HCT116 (cell line): ENCODE measurements at regions not wholly inside any gene's neighbourhood (a gene's known extent, or its start where the extent isn't known, plus 50 kb on each side); places are given as distances from the start of the nearest gene placed in this dataset.

Experiments
- EGR1 ChIP-seq: IDR thresholded peaks from 2 replicates; pipeline ENCODE4 v1.6.1; 2012; ENCODE audit warnings: low read depth
- JUND ChIP-seq: IDR thresholded peaks from 2 replicates; pipeline ENCODE4 v1.6.1; 2012
- POLR2A ChIP-seq: IDR thresholded peaks from 2 replicates; pipeline ENCODE4 v1.7.0; 2011; ENCODE audit warnings: borderline replicate concordance; ENCODE audit not compliant: insufficient read depth, insufficient read length; ENCODE audit errors: extremely low read depth
- POLR2AphosphoS5 ChIP-seq: IDR thresholded peaks from 2 replicates; pipeline ENCODE4 v1.6.1; 2011; ENCODE audit warnings: mild to moderate bottlenecking, low read depth, low read length, moderate library complexity
- RAD21 ChIP-seq: IDR thresholded peaks from 2 replicates; pipeline ENCODE4 v1.6.1; 2012; ENCODE audit warnings: low read depth, mild to moderate bottlenecking
- SRF ChIP-seq: IDR thresholded peaks from 2 replicates; pipeline ENCODE4 v1.6.1; 2012; ENCODE audit warnings: low read depth
- TCF7L2 ChIP-seq: IDR thresholded peaks from 2 replicates; pipeline ENCODE4 v1.7.0; 2011; ENCODE audit warnings: borderline replicate concordance, inconsistent platforms; ENCODE audit not compliant: insufficient read depth, insufficient read length; ENCODE audit errors: extremely low read depth
- YY1 ChIP-seq: IDR thresholded peaks from 2 replicates; pipeline ENCODE4 v1.6.1; 2011; ENCODE audit warnings: low read length, low read depth, moderate library complexity, mild to moderate bottlenecking; ENCODE audit not compliant: insufficient replicate concordance; ENCODE audit errors: extremely low read depth
- ZNF274 ChIP-seq: fragments of 200-500 bp; sonication (Bioruptor generic); IDR thresholded peaks from 2 replicates; pipeline ENCODE4 v1.6.1; 2014; ENCODE audit warnings: mild to moderate bottlenecking, low read depth, low read length, inconsistent platforms
- TF ChIP-seq, protein P1 (sequence below): IDR thresholded peaks from 2 replicates; pipeline ENCODE4 v1.6.1; 2012
- TF ChIP-seq, protein P2 (sequence below), 3 experiments: fragments of 200-600 bp in 1 of 3; sonication (generic) in 1 of 3; IDR thresholded peaks in 2 of 3; conservative IDR thresholded peaks in 1 of 3; 2 replicates each; pipeline ENCODE4 v1.5.1; 2012 to 2017; ENCODE audit warnings: low read depth in 2 of 3, low read length in 2 of 3, antibody characterized with exemption in 1 of 3, borderline replicate concordance in 1 of 3, control low read depth in 1 of 3, mild to moderate bottlenecking in 1 of 3, mixed read lengths in 1 of 3, mixed run types in 1 of 3, moderate library complexity in 1 of 3; ENCODE audit not compliant: insufficient read depth in 1 of 3
- TF ChIP-seq, protein P3 (sequence below): IDR thresholded peaks from 2 replicates; pipeline ENCODE4 v1.6.1; 2012
- TF ChIP-seq, protein P4 (sequence below): IDR thresholded peaks from 2 replicates; pipeline ENCODE4 v1.6.1; 2011; ENCODE audit warnings: mild to moderate bottlenecking, low read length, moderate library complexity; ENCODE audit not compliant: insufficient replicate concordance; ENCODE audit errors: extremely low read depth
- TF ChIP-seq, protein P5 (sequence below): IDR thresholded peaks from 2 replicates; pipeline ENCODE4 v1.6.1; 2012; ENCODE audit warnings: low read depth

DNA sequence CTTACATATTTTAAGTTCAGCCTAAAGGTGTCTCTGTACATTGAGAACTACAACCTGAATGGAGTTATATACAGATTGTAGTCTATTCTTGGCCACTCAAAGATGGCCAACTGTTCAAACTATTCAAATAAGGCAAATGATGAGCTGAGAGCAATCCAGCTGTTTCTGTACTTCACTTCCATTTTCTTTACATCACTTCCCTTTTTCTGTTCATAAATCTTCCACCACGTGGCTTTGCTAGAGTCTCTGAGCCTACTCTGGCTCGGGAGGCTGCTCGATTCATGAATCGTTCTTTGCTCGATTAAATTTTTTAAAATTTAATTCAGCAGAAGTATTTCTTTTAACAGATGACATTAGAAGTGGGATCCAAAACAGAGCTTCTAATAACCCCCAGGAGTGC is 879.7 kb downstream of the GALC start:
- TF ChIP-seq, protein P1, sequence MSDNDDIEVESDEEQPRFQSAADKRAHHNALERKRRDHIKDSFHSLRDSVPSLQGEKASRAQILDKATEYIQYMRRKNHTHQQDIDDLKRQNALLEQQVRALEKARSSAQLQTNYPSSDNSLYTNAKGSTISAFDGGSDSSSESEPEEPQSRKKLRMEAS, result no peak
- TF ChIP-seq POLR2A (no peak), SRF (no peak), POLR2AphosphoS5 (no peak), RAD21 (no peak), TCF7L2 (no peak), ZNF274 (no peak), JUND (no peak), YY1 (no peak), EGR1 (no peak)
- TF ChIP-seq, protein P2, sequence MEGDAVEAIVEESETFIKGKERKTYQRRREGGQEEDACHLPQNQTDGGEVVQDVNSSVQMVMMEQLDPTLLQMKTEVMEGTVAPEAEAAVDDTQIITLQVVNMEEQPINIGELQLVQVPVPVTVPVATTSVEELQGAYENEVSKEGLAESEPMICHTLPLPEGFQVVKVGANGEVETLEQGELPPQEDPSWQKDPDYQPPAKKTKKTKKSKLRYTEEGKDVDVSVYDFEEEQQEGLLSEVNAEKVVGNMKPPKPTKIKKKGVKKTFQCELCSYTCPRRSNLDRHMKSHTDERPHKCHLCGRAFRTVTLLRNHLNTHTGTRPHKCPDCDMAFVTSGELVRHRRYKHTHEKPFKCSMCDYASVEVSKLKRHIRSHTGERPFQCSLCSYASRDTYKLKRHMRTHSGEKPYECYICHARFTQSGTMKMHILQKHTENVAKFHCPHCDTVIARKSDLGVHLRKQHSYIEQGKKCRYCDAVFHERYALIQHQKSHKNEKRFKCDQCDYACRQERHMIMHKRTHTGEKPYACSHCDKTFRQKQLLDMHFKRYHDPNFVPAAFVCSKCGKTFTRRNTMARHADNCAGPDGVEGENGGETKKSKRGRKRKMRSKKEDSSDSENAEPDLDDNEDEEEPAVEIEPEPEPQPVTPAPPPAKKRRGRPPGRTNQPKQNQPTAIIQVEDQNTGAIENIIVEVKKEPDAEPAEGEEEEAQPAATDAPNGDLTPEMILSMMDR (IDR thresholded peaks at IDR 0.05 in 2 of 3, conservative IDR thresholded peaks at IDR 0.05 in 1 of 3; ENCODE audit: borderline replicate concordance in 1 of 3, insufficient read depth in 1 of 3, low read depth in 2 of 3, low read length in 2 of 3), result no peak
- TF ChIP-seq, protein P3, sequence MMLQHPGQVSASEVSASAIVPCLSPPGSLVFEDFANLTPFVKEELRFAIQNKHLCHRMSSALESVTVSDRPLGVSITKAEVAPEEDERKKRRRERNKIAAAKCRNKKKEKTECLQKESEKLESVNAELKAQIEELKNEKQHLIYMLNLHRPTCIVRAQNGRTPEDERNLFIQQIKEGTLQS, result no peak
- TF ChIP-seq, protein P4, sequence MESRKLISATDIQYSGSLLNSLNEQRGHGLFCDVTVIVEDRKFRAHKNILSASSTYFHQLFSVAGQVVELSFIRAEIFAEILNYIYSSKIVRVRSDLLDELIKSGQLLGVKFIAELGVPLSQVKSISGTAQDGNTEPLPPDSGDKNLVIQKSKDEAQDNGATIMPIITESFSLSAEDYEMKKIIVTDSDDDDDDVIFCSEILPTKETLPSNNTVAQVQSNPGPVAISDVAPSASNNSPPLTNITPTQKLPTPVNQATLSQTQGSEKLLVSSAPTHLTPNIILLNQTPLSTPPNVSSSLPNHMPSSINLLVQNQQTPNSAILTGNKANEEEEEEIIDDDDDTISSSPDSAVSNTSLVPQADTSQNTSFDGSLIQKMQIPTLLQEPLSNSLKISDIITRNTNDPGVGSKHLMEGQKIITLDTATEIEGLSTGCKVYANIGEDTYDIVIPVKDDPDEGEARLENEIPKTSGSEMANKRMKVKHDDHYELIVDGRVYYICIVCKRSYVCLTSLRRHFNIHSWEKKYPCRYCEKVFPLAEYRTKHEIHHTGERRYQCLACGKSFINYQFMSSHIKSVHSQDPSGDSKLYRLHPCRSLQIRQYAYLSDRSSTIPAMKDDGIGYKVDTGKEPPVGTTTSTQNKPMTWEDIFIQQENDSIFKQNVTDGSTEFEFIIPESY, result no peak
- TF ChIP-seq, protein P5, sequence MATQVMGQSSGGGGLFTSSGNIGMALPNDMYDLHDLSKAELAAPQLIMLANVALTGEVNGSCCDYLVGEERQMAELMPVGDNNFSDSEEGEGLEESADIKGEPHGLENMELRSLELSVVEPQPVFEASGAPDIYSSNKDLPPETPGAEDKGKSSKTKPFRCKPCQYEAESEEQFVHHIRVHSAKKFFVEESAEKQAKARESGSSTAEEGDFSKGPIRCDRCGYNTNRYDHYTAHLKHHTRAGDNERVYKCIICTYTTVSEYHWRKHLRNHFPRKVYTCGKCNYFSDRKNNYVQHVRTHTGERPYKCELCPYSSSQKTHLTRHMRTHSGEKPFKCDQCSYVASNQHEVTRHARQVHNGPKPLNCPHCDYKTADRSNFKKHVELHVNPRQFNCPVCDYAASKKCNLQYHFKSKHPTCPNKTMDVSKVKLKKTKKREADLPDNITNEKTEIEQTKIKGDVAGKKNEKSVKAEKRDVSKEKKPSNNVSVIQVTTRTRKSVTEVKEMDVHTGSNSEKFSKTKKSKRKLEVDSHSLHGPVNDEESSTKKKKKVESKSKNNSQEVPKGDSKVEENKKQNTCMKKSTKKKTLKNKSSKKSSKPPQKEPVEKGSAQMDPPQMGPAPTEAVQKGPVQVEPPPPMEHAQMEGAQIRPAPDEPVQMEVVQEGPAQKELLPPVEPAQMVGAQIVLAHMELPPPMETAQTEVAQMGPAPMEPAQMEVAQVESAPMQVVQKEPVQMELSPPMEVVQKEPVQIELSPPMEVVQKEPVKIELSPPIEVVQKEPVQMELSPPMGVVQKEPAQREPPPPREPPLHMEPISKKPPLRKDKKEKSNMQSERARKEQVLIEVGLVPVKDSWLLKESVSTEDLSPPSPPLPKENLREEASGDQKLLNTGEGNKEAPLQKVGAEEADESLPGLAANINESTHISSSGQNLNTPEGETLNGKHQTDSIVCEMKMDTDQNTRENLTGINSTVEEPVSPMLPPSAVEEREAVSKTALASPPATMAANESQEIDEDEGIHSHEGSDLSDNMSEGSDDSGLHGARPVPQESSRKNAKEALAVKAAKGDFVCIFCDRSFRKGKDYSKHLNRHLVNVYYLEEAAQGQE, result no peak
